ENCODE measurements at regions not wholly inside any gene's neighbourhood (a gene's known extent, or its start where the extent isn't known, plus 50 kb on each side); places are given as distances from the start of the nearest gene placed in this dataset.
"Not testable (repeated sequence)": the region's sequence is repeated elsewhere in the genome, so short reads cannot be mapped to it uniquely, and the experiment has no call there.

DNA sequence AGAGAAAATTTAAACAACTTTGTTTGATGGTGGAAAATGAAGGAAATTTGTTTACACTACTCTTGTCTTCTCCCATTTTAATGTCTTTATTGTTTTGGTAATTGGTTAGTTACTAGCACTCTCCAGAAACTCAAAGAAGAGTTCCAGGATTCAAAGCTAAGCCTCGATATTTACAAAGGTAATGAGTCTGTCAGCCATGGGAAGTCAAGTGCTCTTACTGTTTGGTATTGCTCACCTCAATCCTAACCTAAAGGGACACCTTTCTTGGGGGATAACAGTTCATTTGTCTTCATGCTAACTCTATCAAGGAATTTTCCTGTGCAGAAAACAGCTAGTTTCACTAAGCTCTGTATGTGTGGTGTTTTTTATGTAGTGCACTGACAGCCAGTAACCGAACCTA, 222.9 kb upstream of the LMO3 start:
- no peak for DNase-seq

DNA sequence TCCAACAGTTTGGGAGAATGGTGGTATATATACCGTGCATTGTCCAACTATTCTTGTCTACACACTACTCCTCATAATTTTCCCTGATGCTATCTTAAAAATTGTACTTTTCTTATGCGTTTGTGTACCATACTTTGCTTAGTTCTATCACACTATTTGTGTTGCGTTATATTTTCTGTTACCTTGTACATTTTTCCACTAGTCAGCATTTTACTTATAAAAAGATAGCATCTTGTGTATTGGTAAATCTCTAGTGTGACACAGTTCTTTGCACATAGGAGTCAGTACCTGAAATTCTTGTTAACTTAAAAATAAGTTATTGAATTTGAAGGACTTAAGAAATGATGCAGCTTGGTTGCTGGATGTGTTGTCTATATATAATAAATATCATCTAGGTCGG, 201.8 kb upstream of the LMO3 start:
- no peak for DNase-seq

DNA sequence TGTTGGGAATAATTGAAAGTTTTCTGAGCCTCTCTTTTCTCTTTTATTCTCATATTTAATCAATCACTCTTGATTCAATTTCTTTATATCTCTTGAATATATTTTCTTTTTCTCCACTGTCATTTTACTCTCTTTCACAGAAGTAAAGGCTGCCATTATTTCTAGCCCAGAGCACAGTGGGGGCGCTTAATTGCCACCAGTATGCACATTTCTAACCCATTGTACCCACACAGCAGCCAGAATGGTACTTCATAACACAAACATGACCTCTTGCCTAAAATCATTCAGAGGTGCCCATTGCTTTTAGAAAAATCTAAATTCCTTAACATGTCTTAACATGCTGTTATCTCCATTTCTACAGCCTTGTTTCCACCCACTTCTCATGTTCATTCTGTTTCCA, 190.2 kb upstream of the LMO3 start:
- DNase-seq, result no peak

DNA sequence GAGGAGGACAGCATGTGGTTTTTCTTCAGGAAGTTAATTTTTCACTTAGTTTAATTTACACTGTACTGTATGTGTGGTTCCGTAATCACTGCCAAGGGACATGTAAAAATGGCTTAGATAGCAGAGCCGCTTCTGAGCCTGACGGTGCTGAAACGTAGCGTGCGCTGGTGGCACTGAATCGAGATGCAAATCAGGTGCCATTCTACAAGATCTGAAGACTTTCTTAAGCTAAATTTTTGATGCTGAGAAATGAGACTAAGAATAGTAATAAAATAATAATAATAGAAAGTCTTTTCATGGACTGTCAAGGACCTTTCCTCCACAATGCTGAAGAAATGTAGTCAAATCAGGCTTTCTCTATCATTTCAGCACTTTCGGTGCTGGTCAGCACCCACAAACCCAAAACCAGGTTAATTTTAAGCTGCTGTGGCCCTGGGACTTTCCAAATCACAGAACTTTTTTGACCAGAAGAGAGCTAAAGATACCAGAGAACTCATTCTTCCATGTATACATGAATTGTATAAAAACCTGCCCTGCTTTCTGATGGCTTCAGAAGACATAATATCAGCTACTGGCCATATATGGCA, 183.3 kb upstream of the LMO3 start:
- DNase-seq, result no peak

DNA sequence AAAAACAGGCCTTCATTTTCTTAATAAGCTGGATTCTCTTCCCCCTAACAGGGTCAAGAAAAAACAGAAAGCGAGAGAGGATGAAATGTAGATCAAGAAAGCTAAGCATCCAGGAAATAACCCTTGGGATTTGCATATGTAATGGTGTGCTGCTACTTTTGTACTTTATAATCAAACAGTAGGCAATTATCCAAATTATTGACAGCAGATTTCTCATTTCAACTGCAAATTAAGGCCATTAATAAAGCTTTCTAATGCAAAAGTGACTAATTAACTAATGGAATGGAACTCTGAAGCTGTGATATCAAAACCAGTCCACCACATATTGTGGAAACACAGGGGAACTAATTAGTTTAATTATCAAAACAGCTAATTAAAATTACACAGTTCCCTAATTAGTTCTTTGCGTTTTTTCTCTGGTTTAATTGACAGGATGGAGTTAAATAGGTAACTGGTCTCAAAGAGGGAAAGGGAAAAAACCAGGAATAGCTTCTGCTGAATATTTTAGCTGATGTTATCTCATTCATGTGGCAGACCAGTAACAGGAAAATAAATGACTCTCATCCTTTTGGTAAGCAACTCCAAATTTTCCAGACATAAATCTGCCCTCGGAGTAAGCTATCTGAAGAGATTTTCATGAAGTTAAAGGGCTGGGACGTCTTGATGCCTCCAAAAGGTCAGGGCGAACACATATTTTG, 182.7 kb upstream of the LMO3 start:
- DNase-seq, result no peak

DNA sequence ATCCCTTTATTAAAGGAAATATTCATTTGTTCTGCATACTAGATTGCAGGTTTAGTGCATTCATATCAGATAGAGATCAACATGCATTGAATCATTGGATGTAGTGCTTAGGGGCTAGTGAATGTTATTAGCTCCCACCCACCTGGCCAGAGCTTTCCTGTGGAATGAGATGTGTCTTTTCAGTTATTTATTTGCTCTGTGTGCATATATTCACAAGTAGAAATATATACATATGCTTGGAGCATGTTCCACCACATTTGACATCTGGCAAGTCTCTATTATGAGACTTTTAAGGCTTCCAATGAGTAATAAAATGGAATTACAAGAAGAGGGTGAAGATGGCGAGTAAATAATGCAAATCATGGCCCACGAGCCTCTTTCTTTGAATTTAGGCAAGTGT, 180.0 kb upstream of the LMO3 start:
- no peak for DNase-seq

DNA sequence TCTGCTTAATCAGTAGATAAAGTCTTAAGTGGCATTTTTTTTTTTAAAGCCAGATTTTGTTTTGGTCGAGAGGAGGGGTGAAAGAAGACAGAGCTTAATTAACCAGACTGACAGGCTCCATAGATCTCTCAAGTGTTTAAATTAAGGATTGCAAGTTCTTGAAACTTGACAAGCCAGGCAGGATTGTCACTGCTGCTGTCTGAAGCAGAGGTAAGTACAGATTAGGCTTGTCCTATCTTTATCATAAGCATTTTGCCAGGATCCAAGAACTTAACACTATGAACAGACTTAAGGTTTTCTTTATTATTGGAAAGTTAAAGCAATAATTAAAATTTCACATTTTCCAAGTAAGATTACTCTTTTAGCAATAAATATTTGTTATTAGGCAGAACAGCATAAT, 179.6 kb upstream of the LMO3 start:
- no peak for DNase-seq

DNA sequence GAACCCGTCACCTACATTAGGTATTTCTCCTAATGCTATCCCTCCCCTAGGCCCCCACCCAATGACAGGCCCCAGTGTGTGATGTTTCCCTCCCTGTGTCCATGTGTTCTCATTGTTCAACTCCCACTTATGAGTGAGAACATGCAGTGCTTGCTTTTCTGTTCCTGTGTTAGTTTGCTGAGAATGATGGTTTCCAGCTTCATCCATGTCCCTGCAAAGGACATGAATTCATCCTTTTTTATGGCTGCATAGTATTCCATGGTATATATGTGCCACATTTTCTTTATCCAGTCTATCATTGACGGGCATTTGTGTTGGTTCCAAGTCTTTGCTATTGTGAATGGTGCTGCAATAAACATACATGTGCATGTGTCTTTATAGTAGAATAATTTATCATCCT, 163.2 kb upstream of the LMO3 start:
- not testable (repeated sequence) for DNase-seq

DNA sequence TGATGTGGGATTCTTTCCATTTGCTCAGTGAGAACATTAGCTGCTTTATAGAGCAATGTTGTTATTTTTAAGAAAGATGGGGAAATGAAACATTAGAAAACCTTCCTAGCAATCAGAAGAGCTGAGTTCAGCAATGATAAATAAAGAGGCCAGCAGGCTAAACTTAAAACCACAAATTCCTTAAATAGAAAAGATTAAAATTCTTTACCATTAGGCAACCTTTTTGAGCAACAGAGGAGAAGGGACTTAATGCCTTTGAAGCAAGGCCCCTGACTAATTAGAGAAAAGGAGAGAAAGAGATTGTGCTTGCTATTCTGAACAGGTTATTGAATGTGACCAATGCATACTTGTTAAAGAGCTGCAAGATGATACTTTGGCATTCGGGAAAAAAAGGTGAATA, 160.8 kb upstream of the LMO3 start:
- DNase-seq, result no peak

DNA sequence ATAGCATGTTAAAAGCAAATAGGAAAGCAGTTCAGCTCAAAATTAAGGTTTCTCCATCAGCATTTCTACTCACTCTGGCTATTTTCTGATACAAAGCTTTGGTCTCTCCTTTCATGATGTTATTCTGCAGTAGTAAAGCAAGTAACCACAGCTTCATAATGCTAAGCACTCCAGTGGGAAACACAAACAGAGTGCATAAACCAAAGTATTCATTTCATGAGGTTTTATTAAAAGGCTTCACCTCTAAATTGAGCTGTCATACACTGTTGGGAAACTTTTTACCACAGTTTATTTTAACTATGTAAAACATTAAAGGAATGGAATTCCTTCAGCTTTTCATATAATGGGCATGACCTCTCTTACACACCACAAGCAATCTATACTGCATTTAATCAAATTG, 157.9 kb upstream of the LMO3 start:
- no peak for DNase-seq

DNA sequence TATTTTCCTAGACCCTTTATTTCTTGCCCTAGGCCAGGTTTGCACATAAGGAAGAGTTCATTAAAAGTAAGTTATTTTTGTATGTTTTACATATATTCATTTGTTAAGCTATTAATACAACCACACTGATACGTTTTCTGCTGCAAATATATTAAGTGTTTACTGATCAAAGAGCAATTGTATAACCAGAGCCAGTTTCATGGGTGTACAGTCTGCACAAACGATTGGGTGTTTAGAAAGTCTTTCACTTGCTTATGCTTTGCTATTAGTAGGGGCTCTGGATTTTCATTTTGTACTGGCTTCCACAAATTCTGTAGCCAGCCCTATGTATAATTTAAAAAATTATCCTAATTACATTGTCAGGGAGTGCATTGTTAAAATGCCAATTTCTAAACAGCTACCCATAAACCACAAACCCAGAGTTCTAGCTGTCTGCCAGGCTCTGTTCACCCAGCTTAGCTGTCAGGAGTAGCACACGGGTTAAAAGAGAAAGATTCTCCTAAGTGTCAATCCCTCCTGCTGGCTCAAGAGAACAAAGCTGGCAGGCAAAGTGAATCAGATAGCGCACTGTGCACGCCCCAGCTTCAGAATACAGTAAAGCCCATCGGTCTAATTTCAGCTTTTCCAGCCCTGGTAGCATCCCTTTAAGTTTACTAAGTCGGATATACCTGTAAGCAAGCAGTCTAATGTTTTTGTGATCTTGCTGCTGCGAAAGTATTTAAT, 151.0 kb upstream of the LMO3 start:
- no peak for DNase-seq

DNA sequence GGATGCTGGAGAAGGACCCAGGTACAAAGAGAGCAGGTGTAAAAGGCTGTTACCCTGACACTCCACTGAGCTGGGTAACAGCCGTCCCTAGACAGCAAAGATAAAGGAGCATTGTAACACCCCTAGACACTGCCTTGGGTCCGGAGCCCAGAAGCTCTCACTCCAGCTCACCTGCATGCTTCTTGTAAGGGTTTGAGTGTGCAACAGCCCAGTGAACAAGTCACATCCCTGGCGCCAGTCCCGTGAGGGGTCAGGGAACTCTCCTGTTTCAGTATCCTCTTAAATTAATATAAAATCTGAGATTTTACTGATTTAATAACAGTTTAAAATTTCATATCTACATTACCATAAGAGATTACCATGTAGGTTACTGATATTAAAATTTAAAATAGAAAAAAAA, 124.8 kb upstream of the LMO3 start:
- DNase-seq, result no peak

DNA sequence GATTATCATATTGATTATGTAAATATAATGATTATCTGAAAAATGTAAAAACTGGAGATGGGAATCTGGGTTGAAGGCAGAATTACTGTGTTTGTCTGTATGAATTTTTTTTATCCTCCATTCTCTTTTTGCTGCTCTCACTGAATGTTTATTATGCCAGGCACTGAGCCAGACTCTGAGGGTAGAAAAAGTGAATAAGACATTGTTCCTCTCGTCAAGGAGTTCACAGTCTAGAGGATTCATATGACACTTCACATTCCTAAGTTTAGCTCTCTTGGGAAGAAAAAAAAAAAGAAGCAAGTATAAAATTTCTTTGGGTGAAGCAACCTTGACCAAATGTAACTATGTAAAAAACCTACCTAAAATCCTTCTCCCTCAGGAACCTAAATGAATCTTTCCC, 120.9 kb upstream of the LMO3 start:
- DNase-seq, result no peak

DNA sequence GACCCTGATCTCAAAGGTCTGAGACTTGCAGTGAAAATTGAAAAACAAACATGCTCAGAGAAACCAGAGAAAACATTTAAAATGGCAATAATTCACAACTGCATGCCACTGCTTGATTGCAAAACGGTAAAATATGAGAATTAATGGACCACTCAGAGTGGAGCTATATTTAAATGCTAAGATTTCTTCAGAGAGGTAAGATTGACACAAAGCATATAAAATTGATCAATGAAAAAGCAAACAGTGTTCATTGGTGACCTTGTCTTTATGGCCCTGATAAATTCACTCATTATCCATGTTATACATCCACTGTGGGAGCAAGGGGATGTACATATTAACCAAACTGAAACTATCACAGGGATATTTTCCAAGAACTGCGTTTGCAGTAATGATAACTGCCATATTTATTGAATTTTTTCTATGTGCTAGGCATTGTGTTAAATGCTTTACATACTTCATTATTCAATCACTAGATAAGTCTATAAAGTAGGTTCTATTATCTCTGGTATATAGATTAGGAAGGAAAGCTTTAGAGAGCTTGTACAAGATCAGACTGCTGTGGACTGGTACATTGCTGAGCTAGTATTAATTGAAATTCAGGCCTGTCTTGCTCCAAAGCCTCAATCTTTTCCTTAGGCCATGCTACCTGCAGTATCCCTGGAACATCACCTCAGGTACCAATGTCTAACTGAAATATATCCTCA, 113.9 kb upstream of the LMO3 start:
- DNase-seq, result no peak

DNA sequence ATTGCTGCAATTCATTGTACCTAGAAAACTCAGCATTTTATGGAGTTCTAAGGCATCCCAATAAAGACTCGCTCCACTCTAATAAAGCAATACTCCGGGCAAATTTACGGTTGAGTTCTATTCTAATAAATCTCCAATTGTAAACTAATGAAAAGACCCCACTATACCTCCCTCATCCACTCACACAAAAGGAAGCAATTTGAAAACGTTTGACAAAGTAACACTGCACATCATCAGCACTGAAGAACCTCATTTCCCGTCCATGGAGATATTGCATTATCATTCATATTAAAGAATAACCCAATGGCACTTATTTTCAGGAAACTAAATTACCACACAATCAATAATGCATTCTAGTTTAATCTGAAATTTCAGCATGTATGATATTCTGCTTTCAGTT, 111.0 kb upstream of the LMO3 start:
- DNase-seq, result no peak

DNA sequence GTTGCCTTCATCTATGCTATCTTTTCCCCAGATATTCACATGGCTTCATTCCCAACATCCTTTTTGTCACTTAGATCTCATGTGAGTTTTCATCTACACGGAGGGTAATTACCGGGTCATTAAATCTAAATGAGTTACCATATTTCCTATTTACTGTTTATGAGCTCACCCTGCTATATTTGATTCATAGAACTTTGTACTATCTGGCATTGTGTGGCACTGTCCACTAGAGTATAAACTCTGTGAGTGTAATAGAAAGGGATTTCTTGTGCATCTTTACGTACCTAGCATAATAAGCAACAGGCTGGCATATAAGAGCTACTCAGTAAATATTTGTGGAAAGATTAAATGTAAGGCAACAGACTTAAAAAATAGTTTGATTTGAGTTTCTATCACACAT, 86.1 kb upstream of the LMO3 start:
- no peak for DNase-seq

DNA sequence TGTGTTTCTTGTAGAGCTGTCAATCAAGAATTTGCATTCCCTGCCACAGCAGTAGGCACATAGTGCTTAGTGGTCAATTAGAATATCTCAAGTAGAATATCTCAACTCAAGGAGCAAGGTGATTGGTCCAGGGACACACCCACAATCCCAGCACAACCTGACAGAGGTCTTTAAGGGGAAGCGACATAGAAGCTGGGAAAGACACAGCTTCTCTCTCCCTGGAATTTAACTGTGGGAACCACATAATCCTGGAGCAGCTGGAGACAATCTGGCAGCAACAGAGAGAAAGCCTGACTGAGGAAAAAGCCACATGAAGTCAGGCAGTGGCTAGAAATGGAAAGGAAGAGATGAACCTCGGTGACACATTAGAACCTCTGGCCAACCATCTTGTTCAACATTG, 85.7 kb upstream of the LMO3 start:
- DNase-seq, result no peak

DNA sequence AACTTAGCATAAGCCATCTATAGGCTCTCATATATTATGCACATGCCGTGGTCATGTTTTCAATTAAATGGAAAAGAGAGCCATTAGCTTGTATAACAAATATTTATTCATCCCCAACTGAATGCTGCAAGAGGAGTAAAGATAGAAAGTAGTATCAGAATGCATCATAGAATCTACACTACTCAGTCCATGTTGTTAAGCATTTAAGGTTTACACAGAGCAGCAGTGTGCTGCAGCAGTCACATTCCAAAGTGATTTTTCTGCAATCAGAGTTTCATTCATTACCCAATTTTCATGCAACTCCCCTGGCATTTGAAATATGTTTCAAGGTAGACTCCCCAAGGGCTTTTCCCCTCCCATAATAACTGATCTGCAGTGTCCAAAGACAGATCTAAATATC, 82.2 kb upstream of the LMO3 start:
- no peak for DNase-seq

DNA sequence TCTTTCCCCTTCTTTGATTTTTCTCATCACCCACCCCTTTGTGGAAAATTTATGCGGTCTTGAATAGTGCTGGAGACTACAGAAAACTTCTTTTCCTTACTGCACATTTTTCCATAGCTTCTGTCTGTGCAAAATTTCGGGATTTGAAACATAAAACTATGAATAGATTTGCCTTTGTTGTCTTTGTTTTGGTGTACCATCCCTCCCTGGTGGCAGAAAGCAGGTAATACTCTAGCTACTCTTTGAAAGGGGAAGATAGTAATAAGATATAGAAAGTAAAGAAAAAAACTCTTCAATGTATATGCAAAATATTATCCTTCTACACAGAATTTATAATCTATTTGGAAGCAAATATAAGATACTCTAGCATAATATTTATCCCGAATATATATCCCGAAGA, 79.1 kb upstream of the LMO3 start:
- DNase-seq, result no peak

DNA sequence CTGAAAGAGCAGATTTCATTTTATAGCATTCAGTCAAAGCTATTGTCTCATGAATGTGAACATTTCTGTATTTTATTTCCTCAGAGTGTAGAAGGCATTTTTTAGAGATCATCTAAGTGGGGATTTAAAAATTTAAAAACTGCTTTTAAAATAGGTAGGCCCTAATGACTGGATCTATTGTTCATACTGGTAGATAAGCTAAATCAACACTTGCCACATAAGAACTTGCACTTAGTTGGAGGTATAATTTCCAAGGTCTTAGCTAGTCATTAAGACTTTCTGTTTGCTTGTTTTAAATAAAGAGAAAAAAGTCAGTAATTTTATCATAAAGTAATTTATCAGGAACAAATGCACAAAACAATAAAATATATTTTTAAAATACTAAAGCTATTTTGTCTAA, 75.2 kb upstream of the LMO3 start:
- no peak for DNase-seq

DNA sequence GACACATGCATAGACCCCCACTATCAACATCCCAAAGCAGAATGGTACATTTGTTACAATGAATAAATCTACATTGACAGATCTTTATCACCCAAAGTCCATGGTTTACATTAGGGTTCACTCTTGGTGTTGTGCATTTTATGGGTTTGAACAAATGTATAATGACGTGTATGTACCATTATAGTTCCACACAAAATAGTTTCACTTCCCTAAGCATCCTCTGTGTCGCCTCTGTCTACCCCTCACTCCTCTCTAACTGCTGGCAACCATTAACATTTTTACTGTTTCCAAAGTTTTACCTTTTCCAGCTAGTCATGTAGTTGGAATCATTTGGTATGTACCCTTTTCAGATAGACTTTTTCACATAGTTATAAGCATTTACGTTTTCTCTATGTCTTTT, 69.5 kb upstream of the LMO3 start:
- DNase-seq, result no peak

DNA sequence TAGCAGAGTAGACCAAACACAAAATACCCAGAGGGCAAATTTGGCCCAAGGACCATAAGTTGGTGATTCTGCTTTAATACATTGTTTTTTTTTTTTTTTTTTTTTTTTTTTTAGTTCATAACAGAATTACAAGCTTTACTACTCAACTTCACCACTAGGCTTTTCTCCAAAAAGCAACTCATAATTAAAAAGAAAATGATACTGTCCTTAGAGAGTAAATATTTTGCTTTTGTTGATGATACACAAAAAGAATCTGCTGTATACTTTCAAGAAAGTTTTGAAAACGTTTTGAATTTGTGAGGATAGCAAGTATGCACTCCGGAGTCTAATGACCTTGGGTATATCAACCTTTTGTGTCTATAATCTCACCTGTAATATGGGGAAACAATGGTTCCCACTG, 68.9 kb upstream of the LMO3 start:
- DNase-seq, result no peak

DNA sequence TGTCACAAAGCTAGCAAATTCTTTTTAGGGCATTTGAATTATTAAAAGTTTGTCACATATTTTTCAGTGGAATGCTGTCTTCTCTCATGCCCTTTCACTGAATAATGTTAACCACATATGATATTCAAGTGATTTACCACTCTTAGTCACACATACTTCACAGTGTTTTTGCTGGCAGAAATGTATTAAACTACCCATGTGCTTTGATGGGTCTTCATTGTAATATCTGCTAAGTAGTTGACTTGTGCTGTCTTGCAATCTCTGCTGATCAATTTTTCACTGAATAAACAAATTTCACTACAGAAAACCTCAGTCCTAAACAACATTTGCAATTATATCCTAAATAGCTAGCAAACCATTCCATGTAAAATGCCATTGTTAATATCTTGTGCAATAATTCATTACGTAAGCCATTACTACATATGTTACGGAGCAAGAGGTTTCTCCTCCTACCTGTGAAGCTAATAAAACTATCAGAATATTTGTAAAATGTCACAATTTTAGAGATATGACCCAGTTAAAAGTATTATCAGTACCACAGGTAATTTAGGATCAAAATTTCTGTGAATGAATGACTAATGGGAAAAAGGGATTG, 64.6 kb upstream of the LMO3 start:
- DNase-seq, result no peak
